Epithelial cell of prostate (primary cell): ENCODE measurements at regions not wholly inside any gene's neighbourhood (a gene's known extent, or its start where the extent isn't known, plus 50 kb on each side); places are given as distances from the start of the nearest gene placed in this dataset.

Experiments
- DNase-seq: peaks from one replicate; pipeline ENCODE4 v3.0.0-alpha.2; 2011; ENCODE audit warnings: low read depth, low spot score
- H3K27ac ChIP-seq: fragments of 450-650 bp; 2 replicates; pipeline ENCODE4 v1.5.1; 2017; ENCODE audit warnings: mild to moderate bottlenecking

DNA sequence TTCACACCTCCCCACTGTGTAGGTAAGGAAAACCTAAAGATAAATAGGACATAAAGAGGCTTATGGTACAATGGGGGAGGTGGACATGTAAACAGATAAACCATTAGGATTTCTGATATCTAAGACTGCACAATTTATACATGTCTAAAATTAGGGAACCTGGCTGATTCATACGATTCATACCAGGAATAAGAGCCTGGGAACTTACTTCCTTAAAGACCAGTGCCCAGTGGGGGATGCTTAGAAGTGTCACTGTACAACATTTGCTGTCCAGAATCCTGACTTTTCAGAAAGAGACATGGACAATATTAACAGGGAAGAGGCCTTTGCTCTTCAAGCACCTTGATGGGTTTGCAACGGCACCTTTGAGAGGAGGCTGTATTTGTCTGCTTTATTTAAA is 116.8 kb upstream of the KIT start:
- H3K27ac ChIP-seq, result no peak overlapping the region
- DNase-seq, result no peak

DNA sequence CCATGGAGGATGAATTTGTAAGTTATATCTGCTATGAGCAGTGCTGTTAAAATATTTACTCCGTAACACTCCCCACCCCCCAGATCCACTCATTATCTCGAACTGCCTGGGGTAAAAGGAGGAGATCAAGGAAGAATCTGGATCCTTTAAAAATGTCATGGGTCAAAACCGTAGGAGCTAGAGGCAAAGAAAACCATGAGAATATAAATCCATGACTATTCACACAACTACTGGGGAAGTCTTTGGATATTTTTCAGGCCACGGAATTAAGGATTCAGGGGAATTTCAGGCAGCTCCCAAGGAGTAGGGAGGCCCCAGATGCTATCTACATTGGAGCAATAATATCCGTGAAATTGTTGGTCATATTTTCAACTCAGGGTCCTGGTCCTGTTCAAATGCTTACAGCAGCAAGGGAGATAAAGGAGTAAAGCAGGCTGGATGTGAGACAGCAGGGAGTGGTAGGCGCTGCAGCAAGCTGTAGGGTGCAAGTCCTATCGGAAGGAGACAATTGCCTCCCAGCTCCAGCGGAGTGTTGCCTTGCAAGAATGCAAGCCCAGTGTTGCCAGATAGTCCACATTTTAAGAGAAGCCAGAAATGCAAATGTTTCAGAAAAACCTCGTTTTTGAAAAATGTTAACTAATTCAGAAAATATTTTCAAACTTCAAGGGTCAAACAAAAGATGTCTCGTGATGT is 116.2 kb upstream of the KIT start:
- DNase-seq, result no peak
- H3K27ac ChIP-seq, result no peak overlapping the region

DNA sequence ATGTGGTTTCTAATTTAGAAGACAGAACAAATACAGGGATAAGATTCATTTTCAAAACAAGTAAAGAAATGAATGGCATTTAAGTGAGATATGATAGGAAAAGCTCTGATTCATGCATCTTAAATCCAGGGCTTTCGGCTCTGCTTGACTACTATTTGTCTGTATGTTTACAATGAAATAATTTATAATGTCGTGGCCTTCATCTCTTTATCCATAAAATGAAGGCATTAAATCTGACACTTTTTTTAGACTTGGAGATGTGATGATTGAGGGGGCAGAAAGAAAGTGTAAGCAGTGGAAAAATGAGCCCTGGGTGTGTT is 115.7 kb upstream of the KIT start:
- no peak overlapping the region for H3K27ac ChIP-seq

DNA sequence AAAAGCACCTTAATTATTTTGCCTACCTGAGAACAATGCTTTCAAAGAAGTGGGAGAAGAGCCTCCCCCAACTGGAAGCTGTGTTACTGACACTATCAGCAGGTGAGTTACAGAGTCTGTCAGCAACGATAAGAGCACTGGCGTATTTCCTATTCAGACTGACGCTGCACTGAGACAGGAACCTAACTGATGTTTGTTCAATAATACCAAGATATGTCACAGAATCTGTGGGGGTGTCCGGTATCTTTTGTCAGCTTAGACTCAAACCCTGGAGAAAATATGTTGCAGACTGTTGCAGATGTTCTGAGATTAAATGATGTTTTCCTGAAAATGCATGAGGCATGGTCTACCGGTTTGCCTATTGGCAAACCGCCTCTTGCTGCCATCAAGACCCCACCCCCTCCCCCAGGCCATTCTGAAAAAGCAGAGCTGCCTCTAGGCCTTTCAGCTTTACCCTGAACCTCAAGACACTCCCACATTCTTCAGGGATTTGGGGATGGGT is 115.2 kb upstream of the KIT start:
- no peak for DNase-seq
- H3K27ac ChIP-seq, result no peak overlapping the region

More for the DNA sequence above, 115.7 kb upstream of the KIT start:
- no peak for DNase-seq

DNA sequence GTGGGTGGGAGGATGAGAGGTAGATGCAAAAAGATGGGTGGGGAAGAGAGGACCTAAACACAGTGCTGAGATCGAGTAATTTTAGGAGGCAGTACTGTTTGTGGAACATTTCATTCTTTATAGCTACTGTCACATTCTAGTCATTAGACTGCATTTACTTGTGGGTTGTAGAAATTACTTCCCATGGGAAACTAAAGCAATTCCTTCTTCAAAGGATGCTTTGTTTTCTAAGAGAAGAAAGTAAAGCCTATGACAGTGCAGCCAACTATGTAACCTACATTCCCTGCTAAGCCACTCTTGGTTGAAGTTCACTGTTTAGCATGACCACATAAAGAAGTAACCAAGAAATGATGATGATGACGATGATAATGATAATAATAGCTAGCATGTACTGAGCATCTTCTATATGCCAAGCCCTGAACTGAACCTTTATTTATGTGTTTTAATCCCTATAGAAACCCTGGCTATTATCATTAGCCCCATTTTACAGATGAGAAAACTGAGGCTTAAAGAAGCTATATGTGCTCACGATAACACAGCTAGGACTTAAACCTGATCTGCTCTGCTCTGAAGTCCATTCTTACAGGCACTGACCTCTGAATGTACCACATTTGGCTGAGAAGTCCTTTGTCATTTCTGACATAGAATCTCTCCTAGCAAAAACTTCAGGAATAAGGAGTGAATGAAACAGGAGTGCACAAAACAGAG is 114.5 kb upstream of the KIT start:
- H3K27ac ChIP-seq, result no peak overlapping the region
- peak; percentile 40 for DNase-seq

DNA sequence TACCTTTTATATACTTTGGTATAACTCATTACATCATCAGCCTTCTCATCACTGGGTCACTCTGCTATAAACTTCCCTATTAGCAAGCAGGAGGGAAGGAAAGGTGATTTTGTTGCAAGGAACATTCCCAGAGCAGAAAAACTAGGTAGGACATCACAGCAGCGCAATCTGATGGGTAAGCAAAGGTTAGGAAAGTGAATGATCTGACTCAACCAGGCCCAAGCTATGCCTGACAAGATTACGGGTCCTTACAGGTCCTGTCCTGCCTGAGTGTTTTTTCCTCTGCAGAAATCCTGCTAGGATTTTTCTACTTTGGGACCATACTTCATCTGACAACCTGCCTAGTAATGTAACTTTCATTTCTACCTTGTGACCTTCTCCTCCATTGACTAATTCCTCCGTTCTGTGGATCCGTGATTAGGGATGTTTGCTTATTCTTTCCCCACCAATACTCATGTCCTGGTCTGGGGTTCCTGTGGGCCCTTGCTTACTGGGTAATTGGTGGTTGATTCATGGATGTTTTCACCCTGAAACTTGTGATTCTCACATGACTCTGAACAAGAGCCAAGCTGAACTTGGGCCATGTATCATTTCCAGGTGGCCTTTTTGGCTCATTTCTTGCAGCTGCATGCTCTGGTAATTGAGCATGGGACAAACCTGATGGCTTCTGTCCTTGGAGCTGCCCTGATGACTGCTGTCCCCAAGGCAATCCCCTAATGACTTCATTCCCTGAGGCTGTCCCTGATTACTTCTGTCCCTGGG is 111.9 kb upstream of the KIT start:
- DNase-seq, result peak; percentile 79
- peak overlapping the region; percentile 80 for H3K27ac ChIP-seq

DNA sequence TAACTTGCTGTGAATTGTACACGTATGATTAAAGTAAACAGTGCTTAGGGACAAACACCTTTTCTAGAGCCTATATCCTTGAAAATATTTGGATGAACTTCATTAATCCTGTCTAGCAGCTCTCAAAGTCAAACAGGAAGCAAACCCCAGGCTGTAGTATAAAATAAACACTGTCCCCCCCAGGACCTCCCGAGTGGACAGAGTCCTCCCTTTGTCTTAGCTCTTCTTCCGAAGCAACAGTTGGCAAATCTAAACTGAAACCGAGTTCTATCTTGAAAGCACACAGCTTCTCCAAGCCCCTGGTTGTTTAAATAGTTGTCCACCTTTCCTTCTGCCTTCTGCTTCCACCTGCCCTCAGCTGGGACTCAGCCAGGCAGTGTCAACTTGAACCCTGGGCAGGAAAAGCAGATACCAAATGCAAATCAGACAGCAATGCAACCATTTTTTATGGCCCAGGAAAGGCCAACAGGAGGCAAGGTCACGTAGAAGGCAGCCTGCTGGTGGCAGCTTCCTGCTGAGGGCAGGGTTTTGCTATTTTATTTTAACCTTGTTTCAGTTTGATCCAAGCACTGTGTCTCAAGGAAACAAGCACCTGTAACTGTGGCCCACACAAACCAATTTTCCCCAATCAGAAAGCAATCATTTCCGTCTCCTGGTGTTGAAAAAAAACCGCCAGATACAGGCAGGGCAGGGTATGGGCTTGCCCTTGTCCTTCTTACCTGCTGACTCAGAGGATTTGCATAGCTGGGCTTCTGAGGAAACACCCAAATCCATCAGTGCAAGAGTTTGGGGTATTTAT is 110.3 kb upstream of the KIT start:
- no peak for DNase-seq
- peak overlapping the region; percentile 27 for H3K27ac ChIP-seq

DNA sequence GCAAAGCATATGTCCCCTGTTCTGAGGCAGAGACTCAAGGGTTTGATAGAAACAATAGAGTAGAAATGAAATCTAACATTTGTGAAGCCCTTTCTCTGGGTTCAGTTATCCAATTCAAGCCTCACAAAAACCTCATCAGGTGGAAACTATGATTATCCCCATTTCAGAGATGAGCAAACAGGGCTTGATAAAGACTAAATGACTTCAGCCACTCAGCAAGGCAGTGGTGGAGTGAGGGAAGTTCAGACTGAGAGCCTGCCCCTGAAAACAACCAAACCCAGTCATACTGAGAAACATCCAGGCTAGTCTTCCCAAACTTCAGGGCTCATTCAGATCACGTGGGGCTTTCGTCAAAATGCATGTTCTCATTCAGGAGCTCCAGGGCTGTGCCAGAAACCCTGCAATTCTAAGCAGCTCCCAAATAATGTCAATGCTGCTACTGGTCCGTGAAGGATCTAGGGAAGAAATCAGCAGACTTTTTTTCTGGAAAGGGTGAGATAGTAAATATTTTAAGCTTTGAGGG is 109.6 kb upstream of the KIT start:
- no peak overlapping the region for H3K27ac ChIP-seq
- no peak for DNase-seq

DNA sequence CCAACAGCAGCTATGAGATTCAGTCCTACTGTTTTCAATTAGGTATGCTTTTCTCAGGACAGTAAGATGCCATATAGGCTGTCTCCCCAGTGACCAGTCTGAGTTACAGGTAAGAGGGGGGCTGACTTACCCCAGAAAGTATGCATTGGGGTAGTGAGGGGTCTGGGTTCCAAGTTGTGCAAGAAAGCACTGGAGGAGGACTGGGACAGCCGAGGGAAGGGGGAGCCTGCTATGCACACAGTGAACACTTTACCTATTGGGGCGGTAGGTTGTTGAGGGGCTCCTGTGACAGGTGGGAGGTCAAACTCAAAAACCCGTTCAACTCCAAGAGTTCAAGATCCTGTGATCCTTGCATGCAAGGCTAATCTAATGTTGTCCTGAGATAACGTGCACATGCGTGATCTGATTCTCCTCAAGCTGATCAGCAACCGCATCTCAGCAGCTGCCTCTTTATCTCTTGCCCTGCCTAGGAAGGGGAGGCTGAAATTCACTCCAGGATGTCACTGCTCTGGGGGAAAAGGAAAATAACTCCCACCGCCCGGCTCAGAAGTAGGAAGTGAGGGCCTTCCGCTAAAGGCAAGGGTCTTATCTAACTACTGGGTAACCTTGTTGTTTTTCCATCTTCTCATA is 108.8 kb upstream of the KIT start:
- no peak overlapping the region for H3K27ac ChIP-seq
- no peak for DNase-seq

DNA sequence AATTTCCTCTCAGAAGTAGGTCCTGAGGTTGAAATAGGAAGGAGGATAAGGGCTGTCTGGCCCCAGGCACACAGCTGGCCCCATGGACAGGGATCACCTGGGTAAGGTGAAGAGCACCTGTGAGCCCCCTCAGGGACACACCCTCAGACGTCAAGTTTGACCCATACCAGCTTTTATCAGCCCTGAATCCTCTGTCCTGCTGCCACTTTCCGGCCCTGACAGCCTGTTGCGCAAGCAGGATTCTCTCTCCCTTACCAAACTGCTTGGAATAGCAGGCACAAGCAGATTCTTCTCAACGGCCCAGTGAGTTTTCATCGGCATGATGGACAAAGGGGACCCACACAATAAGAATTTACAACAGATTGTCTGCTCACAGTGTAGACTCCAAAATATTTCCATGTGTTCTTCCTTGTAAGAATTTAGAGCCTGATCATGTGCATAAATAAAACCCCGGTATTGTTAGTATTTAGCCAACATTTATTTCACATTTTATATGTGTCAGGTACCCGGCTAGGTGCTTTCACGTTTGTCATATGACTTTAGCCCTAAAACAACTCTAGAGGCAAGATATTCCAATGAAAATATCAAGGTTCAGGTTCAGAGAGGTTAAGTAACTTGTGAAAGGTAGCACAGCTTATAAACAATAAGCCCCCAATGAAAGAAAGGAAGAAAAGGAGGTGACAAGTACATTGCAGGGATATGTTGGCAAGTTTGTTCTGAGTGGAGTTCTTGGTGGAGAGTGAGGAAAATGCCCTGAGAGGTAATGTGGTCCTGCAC is 107.2 kb upstream of the KIT start:
- no peak overlapping the region for H3K27ac ChIP-seq
- no peak for DNase-seq

DNA sequence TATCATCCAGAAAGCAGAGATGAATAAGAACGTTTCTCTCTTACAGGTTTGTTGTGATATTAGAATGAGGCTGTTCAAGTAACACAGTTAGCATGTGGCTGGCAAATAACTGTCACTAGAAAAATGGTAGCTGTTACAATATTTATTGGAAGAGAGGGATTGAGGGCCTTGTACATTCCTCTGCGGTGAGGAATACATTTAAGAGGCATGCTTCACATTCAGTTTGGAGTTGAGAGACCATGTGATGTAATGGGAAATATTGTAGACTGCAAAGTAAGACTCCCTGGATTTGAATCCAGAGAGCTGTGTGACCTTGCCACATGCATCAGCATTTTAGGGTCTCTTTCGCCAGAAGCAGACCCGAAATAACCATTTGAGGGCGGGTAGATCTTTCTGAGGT is 104.8 kb upstream of the KIT start:
- no peak for DNase-seq

DNA sequence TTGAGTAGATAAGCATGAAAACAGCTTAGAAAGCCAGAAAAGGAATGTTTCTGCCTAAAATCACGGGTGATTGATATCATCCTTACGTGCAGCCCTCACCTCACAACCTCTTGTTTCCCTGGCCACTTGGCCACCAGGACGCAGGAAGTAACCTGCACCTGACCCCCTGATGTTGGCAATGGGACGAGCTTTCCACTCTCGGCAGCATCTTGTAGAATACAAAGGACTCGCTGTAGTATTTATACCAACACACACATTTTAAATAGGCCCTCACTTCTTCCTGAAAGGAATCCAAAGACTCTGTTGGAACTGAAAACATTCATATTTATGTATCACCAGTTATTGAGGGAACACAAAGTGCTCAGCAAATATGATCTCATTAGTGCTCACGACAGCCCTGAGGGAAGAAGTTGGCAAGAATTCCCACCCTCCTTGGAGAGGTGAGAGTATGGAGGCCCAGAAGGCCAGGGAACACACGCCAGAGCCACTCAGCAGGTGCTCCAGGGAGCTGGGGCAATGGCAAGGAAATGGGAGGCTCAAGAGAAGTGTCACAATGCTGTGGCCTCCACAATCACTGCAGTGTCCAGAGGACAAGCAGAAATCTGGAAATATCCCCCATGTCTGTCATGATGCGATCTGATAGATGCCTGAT is 103.3 kb upstream of the KIT start:
- no peak overlapping the region for H3K27ac ChIP-seq
- DNase-seq, result no peak

More for the DNA sequence above, 104.8 kb upstream of the KIT start:
- H3K27ac ChIP-seq, result no peak overlapping the region

DNA sequence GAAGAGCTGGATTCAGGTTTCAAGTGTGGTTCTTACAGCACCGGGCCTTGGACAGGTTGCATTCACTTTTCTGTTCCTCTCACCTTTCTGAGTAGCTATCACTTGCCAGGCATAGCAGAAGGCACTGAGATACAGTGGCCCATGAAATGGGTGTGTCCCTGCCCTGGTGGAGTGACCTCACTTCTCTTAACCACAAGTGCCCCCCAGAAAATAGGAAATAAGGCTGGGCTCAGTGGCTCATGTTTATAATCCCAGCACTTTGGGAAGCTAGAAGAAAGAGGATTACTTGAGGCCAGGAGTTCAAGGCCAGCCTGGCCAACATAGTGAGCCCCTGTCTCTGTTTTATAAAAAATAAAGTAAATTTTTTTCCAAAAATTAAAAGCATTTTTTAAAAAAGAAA is 101.7 kb upstream of the KIT start:
- no peak overlapping the region for H3K27ac ChIP-seq
- no peak for DNase-seq

DNA sequence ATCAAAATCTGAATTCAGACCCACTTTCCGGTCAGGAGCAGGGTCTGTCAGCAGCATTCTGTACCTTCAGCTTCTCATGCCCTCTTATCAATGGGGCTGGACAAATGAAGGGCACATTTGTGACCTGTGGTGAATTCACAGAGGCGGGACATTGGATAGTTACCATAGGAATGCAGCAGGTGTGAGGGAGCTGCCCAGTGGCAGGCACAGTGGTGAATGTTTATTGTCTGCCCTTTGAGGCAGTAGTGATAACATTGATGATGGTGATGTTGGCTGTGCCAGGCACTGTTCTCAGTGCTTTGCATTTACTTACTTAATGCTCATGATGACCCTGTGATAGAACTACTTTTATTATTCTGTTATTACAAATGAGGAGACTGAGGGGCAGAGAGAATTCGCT is 101.2 kb upstream of the KIT start:
- no peak overlapping the region for H3K27ac ChIP-seq
- DNase-seq, result no peak

DNA sequence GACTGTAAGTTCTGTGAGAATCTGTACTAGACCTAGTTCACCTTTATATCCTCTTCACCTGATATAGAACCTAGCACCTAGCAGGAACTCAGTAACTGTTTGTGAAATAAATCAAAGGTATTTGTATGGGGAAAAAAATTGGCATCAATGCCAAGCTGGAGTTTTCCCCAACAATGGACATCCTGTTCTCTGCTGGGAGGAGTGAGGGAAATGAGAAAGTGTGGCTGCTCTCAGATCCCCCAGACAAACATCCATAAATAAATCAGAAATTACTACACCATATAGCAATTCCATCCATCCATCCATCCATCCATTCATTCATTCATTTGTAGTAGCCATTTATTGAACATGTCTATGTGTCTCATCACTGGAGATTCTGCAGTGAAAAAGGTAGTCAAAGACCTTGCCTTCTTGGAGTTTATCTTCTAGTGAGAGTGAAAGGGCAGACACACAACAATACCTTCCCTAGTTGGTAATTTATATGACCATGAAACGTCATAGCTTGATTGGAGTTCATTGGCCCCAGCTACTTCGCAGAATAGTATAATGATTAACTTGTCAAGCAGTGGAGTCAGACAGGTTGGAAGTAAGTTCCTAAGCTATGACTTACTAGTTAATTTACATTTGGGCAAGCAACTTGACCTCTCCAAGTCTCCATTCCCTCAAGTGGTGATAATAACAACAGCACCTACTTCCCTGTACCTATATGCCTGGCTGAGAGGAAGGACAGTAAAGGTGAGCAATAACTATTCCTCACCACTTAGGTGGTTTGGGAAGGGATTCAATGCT is 98.7 kb upstream of the KIT start:
- H3K27ac ChIP-seq, result no peak overlapping the region
- DNase-seq, result no peak

DNA sequence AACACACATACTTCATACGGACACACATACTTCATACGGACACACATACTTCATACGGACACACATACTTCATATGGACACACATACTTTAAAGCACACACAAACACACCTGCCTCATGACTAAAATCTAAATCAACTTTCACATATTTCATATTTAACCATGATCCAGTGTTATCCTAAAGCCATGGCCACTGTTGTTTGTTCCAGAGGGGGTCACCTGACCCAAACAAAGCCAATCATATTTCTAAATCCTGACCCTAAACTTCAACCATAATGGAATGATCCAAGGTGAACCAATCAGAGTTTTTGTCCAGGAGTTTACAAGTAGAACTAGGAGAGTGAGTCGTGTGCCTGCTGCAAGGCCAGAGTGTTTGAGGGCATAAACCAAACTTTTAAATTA is 97.2 kb upstream of the KIT start:
- no peak for DNase-seq

DNA sequence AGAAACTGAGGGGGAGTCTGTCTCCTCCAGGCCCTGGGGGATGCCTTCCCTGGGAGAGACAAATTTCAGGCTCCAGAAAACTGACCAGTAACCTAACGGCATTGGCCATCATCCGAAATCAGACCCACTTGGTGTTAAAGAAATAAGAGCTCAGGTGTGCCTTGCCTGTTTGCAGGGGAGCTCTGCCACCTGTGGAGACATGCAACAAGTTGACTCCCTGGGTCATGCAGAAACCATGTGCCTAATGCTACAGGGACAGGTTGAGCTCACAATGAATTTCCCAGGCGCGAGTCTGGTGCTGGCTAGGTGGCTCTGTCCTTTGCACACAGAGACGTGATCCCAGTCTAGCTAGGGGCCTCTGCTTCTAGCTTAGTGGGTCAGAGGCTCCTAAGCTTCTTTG is 95.8 kb upstream of the KIT start:
- no peak overlapping the region for H3K27ac ChIP-seq
- no peak for DNase-seq

More for the DNA sequence above, 97.2 kb upstream of the KIT start:
- H3K27ac ChIP-seq, result no peak overlapping the region

DNA sequence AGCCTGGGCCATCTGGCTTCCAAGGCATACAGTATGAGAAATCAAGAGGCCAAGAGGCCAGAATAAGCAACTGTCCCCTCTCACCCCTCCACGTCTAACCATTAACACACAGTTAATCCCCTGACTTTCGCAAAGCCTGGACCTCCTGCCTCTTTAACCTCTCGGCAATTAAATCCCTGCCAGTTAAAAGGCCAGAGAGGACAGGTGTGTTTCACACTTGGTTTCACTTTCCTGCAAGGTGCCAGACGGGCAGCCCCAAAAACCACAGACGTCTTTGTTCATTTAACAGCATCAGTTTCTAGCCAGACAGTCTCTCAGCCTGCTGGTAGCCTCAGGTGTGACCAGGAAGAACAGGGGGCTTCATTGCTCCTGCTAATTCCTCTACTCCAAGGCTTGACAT is 91.1 kb upstream of the KIT start:
- no peak overlapping the region for H3K27ac ChIP-seq
- DNase-seq, result no peak
